Lung (tissue), 11 donors: ENCODE measurements at regions not wholly inside any gene's neighbourhood (a gene's known extent, or its start where the extent isn't known, plus 50 kb on each side); places are given as distances from the start of the nearest gene placed in this dataset.

ENCODE experiments used
- ATAC-seq: fragments of 200-7000 bp; cut with Tn5 transposase; one replicate; pipeline ENCODE4 v1.9.1; 2020; ENCODE audit warnings: moderate number of reproducible peaks; ENCODE audit not compliant: insufficient read depth, low FRiP score
- DNase-seq, 3 donors: peaks; one replicate each; pipeline ENCODE4 v3.0.0-alpha.2; 2013 to 2017
- H3K27ac ChIP-seq, 2 donors: one replicate each; pipeline ENCODE4 v1.5.1; 2013; ENCODE audit warnings: mild to moderate bottlenecking in 2 of 2, moderate library complexity in 2 of 2, control low read depth in 1 of 2, inconsistent platforms in 1 of 2, low read depth in 1 of 2, low read length in 1 of 2
- H3K27me3 ChIP-seq, 3 donors: one replicate each; pipeline ENCODE4 v1.5.1; 2013; ENCODE audit warnings: low read length in 2 of 3; ENCODE audit not compliant: control insufficient read depth in 3 of 3, insufficient read depth in 3 of 3
- H3K36me3 ChIP-seq, 4 donors: one replicate each; pipeline ENCODE4 v1.5.1; 2013; ENCODE audit warnings: low read length in 4 of 4, mild to moderate bottlenecking in 1 of 4, moderate library complexity in 1 of 4; ENCODE audit not compliant: control insufficient read depth in 4 of 4, insufficient read depth in 4 of 4
- H3K4me1 ChIP-seq, 5 donors: one replicate each; pipeline ENCODE4 v1.5.1; 2013; ENCODE audit warnings: low read length in 5 of 5, mild to moderate bottlenecking in 2 of 5, moderate library complexity in 1 of 5; ENCODE audit not compliant: control insufficient read depth in 5 of 5, insufficient read depth in 5 of 5
- H3K4me3 ChIP-seq: one replicate; pipeline ENCODE4 v1.5.1; 2013; ENCODE audit warnings: mild to moderate bottlenecking, control low read depth, moderate library complexity
- H3K9ac ChIP-seq, 2 donors: one replicate each; pipeline ENCODE4 v1.5.1; 2013; ENCODE audit warnings: low read length in 2 of 2, control low read depth in 1 of 2; ENCODE audit not compliant: insufficient read depth in 1 of 2
- H3K9me3 ChIP-seq, 4 donors: one replicate each; pipeline ENCODE4 v1.5.1; 2013; ENCODE audit warnings: low read length in 3 of 4, mild to moderate bottlenecking in 1 of 4, moderate library complexity in 1 of 4; ENCODE audit not compliant: control insufficient read depth in 4 of 4, insufficient read depth in 3 of 4
- WGBS, 2 donors: extraction: QIAGEN DNeasy Blood & Tissue Kit; methylation state at CpG; one replicate each; pipeline ENCODE4 v1.1.7; 2013; 5-methylcytosine and 5-hydroxymethylcytosine counted together
- TF ChIP-seq, protein P1 (sequence below): IDR thresholded peaks from 2 replicates; pipeline ENCODE4 v1.5.1; 2012; ENCODE audit warnings: mild to moderate bottlenecking; ENCODE audit errors: control extremely low read depth, extremely low read depth
- donor health status: control.
- donor health status: control.
- donor health status: Bipolar disorder and iron deficiency.
- donor health status: healthy.
- donor health status: DM: yes; HTN: yes; CAD: no.

DNA sequence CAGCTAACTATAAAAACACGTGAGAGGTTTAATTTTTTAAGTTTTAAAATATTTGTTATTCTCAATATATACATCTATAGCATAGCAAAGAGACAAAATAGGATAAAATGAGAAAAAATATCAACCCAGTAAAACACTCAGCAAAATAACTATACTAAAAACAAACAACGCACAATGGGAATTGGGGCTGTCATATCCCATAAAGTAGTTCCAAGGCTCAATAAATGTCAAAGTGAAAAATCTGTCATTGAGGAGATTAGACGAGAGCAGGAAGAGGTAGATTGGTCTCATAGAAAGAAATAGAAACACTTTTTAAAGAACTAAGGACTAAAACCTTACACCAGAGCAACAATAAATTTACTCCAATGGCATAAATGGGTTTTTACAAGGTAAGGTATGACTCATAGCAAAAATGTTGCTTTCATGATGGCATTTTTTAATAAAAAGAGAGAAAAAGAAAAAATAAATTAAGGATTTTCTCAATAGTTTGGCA is 153.7 kb downstream of the EVA1A start:
- H3K4me3 ChIP-seq = no peak overlapping the region
- H3K27ac ChIP-seq = no peak overlapping the region
- no peaks in the 10 kb centered on the region for H3K36me3 ChIP-seq
- ATAC-seq (no peak), DNase-seq (no peak)
- H3K9me3 ChIP-seq = peaks cover 0 to 3% (median 0%) of the 10 kb centered on the region in 4 donors
- TF ChIP-seq, protein P1, sequence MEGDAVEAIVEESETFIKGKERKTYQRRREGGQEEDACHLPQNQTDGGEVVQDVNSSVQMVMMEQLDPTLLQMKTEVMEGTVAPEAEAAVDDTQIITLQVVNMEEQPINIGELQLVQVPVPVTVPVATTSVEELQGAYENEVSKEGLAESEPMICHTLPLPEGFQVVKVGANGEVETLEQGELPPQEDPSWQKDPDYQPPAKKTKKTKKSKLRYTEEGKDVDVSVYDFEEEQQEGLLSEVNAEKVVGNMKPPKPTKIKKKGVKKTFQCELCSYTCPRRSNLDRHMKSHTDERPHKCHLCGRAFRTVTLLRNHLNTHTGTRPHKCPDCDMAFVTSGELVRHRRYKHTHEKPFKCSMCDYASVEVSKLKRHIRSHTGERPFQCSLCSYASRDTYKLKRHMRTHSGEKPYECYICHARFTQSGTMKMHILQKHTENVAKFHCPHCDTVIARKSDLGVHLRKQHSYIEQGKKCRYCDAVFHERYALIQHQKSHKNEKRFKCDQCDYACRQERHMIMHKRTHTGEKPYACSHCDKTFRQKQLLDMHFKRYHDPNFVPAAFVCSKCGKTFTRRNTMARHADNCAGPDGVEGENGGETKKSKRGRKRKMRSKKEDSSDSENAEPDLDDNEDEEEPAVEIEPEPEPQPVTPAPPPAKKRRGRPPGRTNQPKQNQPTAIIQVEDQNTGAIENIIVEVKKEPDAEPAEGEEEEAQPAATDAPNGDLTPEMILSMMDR = no peak
- H3K27me3 ChIP-seq = no peaks in the 10 kb centered on the region
- H3K9ac ChIP-seq = no peak overlapping the region
- 66 to 75% methylated on average over 3 of the region's 3 CpGs for WGBS, 2 donors
- peaks cover 0 to 20% (median 3%) of the 10 kb centered on the region in 5 donors for H3K4me1 ChIP-seq

DNA sequence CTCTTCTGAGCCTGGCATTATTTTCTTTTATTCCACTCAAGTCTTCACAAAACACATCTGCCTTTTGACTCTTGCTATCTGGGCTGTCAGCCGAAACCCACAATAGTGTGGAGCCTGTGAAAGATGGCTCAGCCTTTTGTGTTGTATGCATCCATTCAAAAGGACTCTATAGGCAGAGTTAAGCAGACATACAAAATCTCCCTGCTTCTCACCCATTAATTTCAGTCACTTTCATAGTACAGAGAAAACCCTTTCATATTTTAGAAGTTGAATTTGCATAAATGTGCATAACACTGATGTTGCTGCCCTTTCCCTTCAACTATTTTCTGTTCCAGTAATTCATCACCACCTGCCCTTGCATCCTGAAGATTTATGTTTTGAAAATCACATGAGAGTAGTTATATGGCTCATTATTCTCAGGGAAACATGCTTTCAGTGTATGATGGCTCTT is 154.6 kb downstream of the EVA1A start:
- DNase-seq = peak in 1 of 3 donors; percentile 25
- Histone ChIP-seq H3K27me3 (no peaks in the 10 kb centered on the region), H3K9me3 (peaks cover 0 to 3% (median 0%) of the 10 kb centered on the region in 4 donors), H3K36me3 (no peaks in the 10 kb centered on the region), H3K27ac (no peak overlapping the region), H3K4me1 (peaks cover 0 to 20% (median 3%) of the 10 kb centered on the region in 5 donors), H3K4me3 (no peak overlapping the region), H3K9ac (no peak overlapping the region)
- WGBS, 2 donors = 74 to 88% methylated on average over 1 of the region's 1 CpG
- TF ChIP-seq, protein P1 = no peak
- ATAC-seq = no peak

DNA sequence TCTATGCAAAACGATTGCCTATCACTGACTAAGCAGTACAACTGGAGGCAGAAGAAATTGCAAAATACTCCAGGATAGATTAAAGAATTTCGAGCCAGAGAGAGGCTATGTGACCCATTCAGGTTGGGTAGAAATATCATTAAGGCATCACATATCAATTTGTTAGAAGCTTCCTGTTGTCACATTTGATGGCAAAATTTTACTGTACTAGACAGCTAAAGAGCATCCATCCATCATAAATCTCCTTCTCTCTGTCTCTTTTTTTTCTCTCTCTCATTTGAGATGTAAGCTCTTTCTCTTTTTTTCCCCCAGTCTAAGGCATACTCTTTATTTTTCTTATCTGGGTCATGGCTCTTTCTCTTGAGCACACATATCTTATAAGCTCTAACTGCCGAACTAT is 155.7 kb downstream of the EVA1A start:
- ATAC-seq (no peak), DNase-seq (no peak)
- H3K27me3 ChIP-seq = no peaks in the 10 kb centered on the region
- H3K4me1 ChIP-seq = peaks cover 0 to 20% (median 3%) of the 10 kb centered on the region in 5 donors
- no peak overlapping the region for H3K27ac ChIP-seq
- H3K36me3 ChIP-seq = no peaks in the 10 kb centered on the region
- WGBS, 2 donors = 55 to 82% methylated on average over 3 of the region's 3 CpGs
- TF ChIP-seq, protein P1 = no peak
- no peak overlapping the region for H3K4me3 ChIP-seq
- peaks cover 0 to 3% (median 0%) of the 10 kb centered on the region in 4 donors for H3K9me3 ChIP-seq
- H3K9ac ChIP-seq = no peak overlapping the region

DNA sequence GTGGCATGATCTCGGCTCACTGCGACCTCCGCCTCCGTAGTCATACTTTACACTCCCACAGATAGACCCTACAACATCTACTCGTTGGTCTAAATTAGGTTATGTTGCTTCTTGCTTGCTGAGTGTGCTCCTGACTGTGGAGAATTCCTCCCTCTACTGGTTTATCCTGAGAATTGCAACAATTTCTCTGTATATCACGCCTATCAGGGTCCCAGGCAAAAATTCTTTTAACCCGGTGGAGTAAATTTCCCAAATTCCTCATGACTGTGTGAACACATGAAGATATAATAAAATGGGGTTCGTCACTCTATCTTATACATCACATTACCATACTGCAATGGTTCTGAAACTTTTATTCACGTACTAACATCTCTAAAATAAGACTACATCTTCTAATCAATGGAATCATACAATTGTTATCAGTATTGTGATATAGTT is 156.7 kb downstream of the EVA1A start:
- ATAC-seq (peak; percentile 47), DNase-seq (peak in 2 of 3 donors; percentile 69 to 74)
- Histone ChIP-seq H3K36me3 (no peaks in the 10 kb centered on the region), H3K27ac (no peak overlapping the region), H3K9me3 (no peaks in the 10 kb centered on the region), H3K9ac (no peak overlapping the region), H3K27me3 (no peaks in the 10 kb centered on the region), H3K4me3 (no peak overlapping the region), H3K4me1 (peaks cover 0 to 20% (median 3%) of the 10 kb centered on the region in 5 donors)
- TF ChIP-seq, protein P1 = peak; percentile 48
- 30 to 32% methylated on average over 9 of the region's 9 CpGs for WGBS, 2 donors
